HG03066 (cell line): ENCODE measurements at regions not wholly inside any gene's neighbourhood (a gene's known extent, or its start where the extent isn't known, plus 50 kb on each side); places are given as distances from the start of the nearest gene placed in this dataset.
"Not testable (repeated sequence)": the region's sequence is repeated elsewhere in the genome, so short reads cannot be mapped to it uniquely, and the experiment has no call there.

Experiments used
- ATAC-seq: cut with Tn5 transposase; IDR thresholded peaks from one replicate; pipeline ENCODE4 v1.9.1; 2021; ENCODE audit warnings: low read depth; ENCODE audit not compliant: unreplicated experiment

- no peak for ATAC-seq
Measured at GRCh38 chr17:72175787-72176515, 55.1 kb downstream of the SOX9 start.

DNA sequence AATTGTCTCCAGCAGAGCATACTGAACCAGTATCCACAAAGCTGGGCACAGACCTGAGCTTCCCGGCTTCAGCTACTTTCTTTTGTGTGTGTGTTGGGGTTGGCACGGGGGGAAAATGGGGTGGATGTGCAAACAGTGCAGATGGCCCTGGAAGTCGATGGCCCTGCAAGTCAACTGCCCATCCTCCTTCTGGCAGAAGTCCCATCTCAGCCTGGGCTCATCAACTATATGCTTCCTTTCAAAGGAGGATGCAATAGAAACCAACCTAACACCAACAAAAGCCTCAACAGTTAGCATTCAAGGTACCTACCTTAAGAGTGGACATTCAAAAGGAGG, 55.7 kb downstream of the SOX9 start:
- ATAC-seq, result no peak

DNA sequence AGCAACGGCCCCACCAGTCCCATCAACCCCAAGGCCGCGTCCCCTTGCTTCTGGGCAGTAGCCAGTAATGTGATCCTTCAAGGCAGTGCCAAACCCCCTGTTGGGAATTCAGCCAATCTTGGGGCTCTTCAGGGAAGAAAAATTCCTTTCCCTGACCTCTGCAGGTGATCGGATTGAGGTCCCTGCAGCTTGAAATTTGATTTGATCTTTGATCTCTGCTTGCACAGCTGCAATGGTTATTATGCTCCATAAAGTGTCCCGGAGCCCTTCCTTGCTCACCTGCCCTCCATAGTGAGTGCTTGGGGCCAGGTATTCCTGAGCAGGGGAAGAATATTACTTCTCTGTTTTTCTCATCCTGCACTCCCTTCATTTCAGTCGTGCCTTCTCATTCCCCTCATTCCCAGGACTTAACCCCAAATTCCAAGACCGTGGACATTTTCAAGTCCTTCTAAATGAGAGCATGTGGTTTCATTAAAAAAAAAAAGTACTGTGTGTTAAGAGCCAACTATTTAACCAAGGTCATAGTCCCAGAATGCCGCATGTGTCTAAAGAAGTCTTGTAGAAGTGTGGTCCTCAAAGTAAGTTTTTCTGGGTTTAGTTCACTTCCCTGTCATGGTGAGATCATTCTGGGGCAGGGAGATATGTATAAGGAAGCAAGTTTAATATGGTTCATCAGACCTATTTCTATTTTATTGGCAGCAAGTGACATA, 56.3 kb downstream of the SOX9 start:
- ATAC-seq, result no peak

GRCh38 chr17:72177738-72178137, 56.9 kb downstream of the SOX9 start:
- ATAC-seq, result no peak

- no peak for ATAC-seq
Measured at GRCh38 chr17:72182371-72182873, 61.6 kb downstream of the SOX9 start.

DNA sequence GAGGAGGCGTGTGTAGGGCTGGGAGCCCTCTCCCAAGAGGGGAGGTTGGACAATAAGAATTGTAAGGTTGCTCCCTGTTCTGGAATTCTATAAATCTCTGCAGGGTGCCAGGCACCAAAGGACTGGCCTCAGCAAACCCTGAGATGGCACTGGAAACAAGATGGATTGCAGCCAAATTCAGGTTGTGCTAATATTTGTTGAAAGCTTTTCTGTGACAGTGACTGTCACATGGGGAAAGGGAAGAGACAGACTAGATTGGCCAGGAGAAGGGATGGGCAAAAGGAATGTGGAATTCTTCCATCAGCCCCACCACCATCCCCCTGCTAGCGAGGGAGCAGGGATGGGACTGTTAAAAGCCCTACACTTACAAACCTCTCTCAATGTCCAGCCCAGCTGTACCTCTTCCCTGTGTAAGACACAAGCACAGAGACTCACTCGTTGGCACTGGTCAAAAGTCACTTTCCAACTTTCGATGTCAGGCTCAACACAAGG, 62.4 kb downstream of the SOX9 start:
- no peak for ATAC-seq

DNA sequence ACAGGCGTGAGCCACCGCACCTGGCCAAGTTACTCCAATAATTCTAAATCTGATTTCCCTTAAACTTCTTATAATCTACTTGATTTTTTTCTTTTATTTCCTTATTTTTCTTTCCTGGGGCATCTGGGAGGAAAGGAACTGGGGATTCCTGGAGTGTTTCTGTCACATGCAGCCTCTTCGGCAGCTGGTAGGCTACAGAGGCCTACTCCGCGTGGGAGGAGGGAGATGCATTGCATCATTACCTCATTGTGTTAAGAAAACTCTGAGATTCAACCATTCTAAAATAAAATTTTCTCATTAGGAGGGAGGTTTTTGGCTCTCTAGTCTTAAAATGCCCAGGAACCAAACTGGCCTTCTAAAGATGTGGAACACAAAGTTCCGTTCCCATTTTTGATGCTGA, 64.0 kb downstream of the SOX9 start:
- ATAC-seq, result no peak

DNA sequence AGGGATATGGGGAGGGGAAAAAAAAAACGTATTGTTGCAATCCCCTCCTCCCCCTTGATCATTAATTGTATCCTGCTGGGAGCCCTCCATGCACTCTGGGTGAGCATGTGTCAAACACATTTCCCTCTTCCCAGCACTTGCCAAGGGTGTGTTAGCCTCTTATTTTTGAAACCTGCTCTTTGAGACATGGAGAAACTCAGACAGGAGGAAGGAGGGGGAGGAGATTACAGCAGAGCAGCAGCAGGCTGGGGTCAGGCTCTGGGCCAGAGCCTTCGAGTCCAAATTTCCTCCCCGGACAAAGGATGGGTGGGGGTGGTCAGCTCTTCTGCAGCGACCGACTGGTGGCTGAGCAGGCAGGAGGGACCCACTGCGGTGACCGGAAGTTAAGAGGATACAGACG, 64.7 kb downstream of the SOX9 start:
- no peak for ATAC-seq

DNA sequence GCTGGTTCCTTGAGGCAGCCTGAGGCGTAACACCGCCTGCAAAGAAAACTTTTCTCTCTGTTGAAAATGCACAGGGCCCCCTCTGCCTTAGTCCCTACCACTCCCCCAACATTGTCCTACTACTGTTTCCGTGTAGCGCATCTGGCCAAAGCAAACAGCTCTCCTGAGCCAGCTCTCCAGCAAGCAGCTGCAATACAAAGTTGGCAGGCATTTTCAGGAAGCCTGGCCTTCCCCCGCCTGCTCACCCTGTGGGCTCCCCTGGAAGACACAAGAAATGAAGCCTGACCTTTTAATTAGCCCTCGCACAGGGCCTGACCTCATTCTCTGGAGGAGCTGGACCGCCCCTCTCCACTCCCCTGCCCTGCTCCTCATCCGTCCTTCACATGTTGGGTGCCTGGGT, 66.7 kb downstream of the SOX9 start:
- no peak for ATAC-seq

GRCh38 chr17:72188801-72189200, 68.0 kb downstream of the SOX9 start:
- ATAC-seq, result no peak

GRCh38 chr17:72189768-72190593, 69.2 kb downstream of the SOX9 start:
- ATAC-seq, result no peak

- ATAC-seq, result no peak
Measured at GRCh38 chr17:72191356-72191755, 70.5 kb downstream of the SOX9 start.

DNA sequence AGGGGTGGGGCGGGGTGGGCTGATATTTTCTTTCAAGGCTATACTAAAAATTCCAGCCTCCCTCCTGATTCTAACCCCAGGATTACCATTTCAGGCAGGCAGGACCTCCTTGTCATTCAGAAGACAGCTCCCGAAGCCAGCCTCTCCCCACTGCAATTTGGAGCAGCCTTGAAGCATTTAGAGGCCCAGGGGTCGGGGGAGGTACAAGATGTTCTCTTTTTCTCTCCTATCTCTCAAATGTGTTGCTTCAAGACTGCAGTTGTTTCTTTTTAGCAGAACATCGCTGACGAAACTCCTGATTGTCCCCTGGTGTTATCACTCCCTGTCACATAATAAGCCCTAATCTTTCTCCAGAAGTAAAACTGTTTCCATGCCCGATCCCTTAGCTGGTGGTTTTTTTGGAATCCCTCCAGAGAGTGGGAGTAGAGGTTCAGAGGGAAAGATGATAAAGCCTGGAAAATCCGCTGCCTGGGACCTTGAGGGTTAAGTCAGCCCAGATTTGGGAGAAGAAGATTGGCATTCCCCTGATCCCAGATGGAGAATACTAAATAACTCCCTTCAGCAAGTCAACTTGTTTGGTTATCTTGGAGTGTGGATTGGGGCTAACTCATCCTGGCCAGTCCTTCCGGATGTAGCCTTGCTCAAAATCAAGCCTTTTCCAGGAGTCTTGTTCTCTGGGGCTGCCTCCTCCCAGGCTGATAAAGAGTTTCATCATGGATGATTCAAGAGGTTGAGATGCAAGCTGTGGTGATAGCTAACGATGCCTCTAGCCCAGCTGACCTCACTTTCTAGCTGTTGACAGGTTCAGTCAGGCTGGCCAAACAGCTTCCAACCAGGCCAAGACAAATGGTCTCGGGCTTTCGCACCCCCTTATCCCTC, 71.3 kb downstream of the SOX9 start:
- ATAC-seq, result no peak

- no peak for ATAC-seq
Measured at GRCh38 chr17:72192800-72193192, 72.0 kb downstream of the SOX9 start.

GRCh38 chr17:72193391-72194106, 72.7 kb downstream of the SOX9 start:
- no peak for ATAC-seq

- not testable (repeated sequence) for ATAC-seq
Measured at GRCh38 chr17:72194107-72194440, 73.3 kb downstream of the SOX9 start.

GRCh38 chr17:72199256-72199655, 78.4 kb downstream of the SOX9 start:
- no peak for ATAC-seq

DNA sequence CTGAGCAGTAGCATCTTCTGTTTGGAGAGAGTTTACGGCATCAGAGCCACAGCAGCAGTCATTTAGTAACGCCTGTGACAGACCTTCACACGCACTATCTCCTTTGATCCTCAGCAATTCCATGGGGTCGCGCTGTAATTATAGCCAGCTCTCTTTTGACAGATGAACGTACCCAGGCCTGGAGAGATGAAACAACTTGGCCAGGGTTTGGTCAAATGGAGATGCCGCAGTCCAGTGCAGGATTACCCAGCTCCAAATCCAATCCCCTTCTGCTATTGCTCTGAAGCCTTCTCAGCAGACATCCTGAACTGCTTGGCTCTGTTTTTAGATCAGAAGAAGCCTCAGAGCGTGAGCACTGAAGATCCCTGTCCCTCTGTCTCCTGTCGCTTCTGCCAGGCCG, 83.9 kb downstream of the SOX9 start:
- ATAC-seq, result no peak

DNA sequence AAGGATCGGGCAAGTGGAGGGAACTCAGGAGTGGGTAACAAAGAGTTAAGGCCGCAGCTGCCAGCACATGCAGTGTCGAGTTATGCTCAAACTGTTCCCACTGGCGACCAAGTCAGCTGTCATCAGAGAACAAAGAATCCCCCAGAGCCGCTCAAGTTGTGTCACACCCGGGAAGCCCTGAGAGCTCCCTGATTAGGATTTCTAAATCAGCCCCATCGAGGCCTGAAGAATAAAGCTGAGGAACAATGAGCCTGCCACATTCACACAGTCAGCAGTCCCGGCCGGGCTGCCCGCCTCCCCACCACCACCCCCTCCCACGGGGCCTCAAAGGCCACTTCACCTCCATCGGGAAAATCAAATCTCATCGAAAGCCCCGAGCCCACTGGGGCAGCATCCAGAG, 84.5 kb downstream of the SOX9 start:
- no peak for ATAC-seq

GRCh38 chr17:72205822-72206221, 85.0 kb downstream of the SOX9 start:
- no peak for ATAC-seq
